ENCODE measurements at regions not wholly inside any gene's neighbourhood (a gene's known extent, or its start where the extent isn't known, plus 50 kb on each side); places are given as distances from the start of the nearest gene placed in this dataset.
"Not testable (repeated sequence)": the region's sequence is repeated elsewhere in the genome, so short reads cannot be mapped to it uniquely, and the experiment has no call there.

- Histone ChIP-seq H3K4me1 (ENCODE audit: control insufficient read depth in 1 of 2, insufficient read depth in 2 of 2, low read length in 2 of 2) (no peaks in the 10 kb centered on the region), H3K4me3 (ENCODE audit: low read length in 2 of 2) (no peak overlapping the region), H3K27ac (ENCODE audit: low read depth in 1 of 2, low read length in 2 of 2) (no peak overlapping the region), H3K9me3 (ENCODE audit: control insufficient read depth, low read length) (peaks cover 2% of the 10 kb centered on the region), H3K36me3 (ENCODE audit: control insufficient read depth in 1 of 2, insufficient read depth in 2 of 2, low read length in 1 of 2) (no peaks in the 10 kb centered on the region), H3K27me3 (ENCODE audit: control insufficient read depth in 1 of 2, insufficient read depth in 2 of 2, low read length in 1 of 2) (no peaks in the 10 kb centered on the region)
- intact Hi-C loops (cut with DNase I): no loop called here
- 83 to 84% methylated on average over 2 of the region's 2 CpGs for WGBS, 2 donors
- ATAC-seq (ENCODE audit: low FRiP score) (no peak), DNase-seq (no peak)
Observed at GRCh38 chr6:50899306-50899870, 80.7 kb downstream of the TFAP2B start.

- no peak for DNase-seq
- no peak overlapping the region for H3K4me3 ChIP-seq (ENCODE audit: low read length in 2 of 2)
- H3K36me3 ChIP-seq (ENCODE audit: control insufficient read depth in 1 of 2, insufficient read depth in 2 of 2, low read length in 1 of 2): no peaks in the 10 kb centered on the region
- no peak overlapping the region for H3K27ac ChIP-seq (ENCODE audit: low read depth in 1 of 2, low read length in 2 of 2)
- H3K4me1 ChIP-seq (ENCODE audit: control insufficient read depth in 1 of 2, insufficient read depth in 2 of 2, low read length in 2 of 2): no peaks in the 10 kb centered on the region
- H3K9me3 ChIP-seq (ENCODE audit: control insufficient read depth, low read length): peaks cover 2% of the 10 kb centered on the region
- no peak for ATAC-seq (ENCODE audit: low FRiP score)
- H3K27me3 ChIP-seq (ENCODE audit: control insufficient read depth in 1 of 2, insufficient read depth in 2 of 2, low read length in 1 of 2): no peaks in the 10 kb centered on the region
- intact Hi-C loops (cut with DNase I): no loop called here
Observed at GRCh38 chr6:50902260-50902659, 83.6 kb downstream of the TFAP2B start.

GRCh38 chr6:50905297-50905696 lies 86.6 kb downstream of the TFAP2B start:
- no peak overlapping the region for H3K4me3 ChIP-seq (ENCODE audit: low read length in 2 of 2)
- DNase-seq: no peak
- no peak for ATAC-seq (ENCODE audit: low FRiP score)
- H3K9me3 ChIP-seq (ENCODE audit: control insufficient read depth, low read length): no peaks in the 10 kb centered on the region
- WGBS, 2 donors: 71 to 76% methylated on average over 5 of the region's 5 CpGs
- H3K27me3 ChIP-seq (ENCODE audit: control insufficient read depth in 1 of 2, insufficient read depth in 2 of 2, low read length in 1 of 2): no peaks in the 10 kb centered on the region
- no peak overlapping the region for H3K27ac ChIP-seq (ENCODE audit: low read depth in 1 of 2, low read length in 2 of 2)
- intact Hi-C loops (cut with DNase I): no loop called here
- H3K4me1 ChIP-seq (ENCODE audit: control insufficient read depth in 1 of 2, insufficient read depth in 2 of 2, low read length in 2 of 2): no peaks in the 10 kb centered on the region
- no peaks in the 10 kb centered on the region for H3K36me3 ChIP-seq (ENCODE audit: control insufficient read depth in 1 of 2, insufficient read depth in 2 of 2, low read length in 1 of 2)

- no peaks in the 10 kb centered on the region for H3K9me3 ChIP-seq (ENCODE audit: control insufficient read depth, low read length)
- no peak for ATAC-seq (ENCODE audit: low FRiP score)
- no peaks in the 10 kb centered on the region for H3K36me3 ChIP-seq (ENCODE audit: control insufficient read depth in 1 of 2, insufficient read depth in 2 of 2, low read length in 1 of 2)
- no peaks in the 10 kb centered on the region for H3K27me3 ChIP-seq (ENCODE audit: control insufficient read depth in 1 of 2, insufficient read depth in 2 of 2, low read length in 1 of 2)
- intact Hi-C loops (cut with DNase I): no loop called here
- H3K4me3 ChIP-seq (ENCODE audit: low read length in 2 of 2): no peak overlapping the region
- no peak for DNase-seq
- H3K27ac ChIP-seq (ENCODE audit: low read depth in 1 of 2, low read length in 2 of 2): no peak overlapping the region
- H3K4me1 ChIP-seq (ENCODE audit: control insufficient read depth in 1 of 2, insufficient read depth in 2 of 2, low read length in 2 of 2): no peaks in the 10 kb centered on the region
Observed at GRCh38 chr6:50907565-50907964, 88.9 kb downstream of the TFAP2B start.

- no peaks in the 10 kb centered on the region for H3K4me1 ChIP-seq (ENCODE audit: control insufficient read depth in 1 of 2, insufficient read depth in 2 of 2, low read length in 2 of 2)
- no peak overlapping the region for H3K27ac ChIP-seq (ENCODE audit: low read depth in 1 of 2, low read length in 2 of 2)
- 92 to 97% methylated on average over 20 of the region's 20 CpGs for WGBS, 2 donors
- ATAC-seq (ENCODE audit: low FRiP score) (no peak), DNase-seq (peak in 1 of 2 donors; percentile 72)
- no peaks in the 10 kb centered on the region for H3K36me3 ChIP-seq (ENCODE audit: control insufficient read depth in 1 of 2, insufficient read depth in 2 of 2, low read length in 1 of 2)
- no peak overlapping the region for H3K4me3 ChIP-seq (ENCODE audit: low read length in 2 of 2)
- intact Hi-C loops (cut with DNase I): no loop called here
- no peaks in the 10 kb centered on the region for H3K9me3 ChIP-seq (ENCODE audit: control insufficient read depth, low read length)
- H3K27me3 ChIP-seq (ENCODE audit: control insufficient read depth in 1 of 2, insufficient read depth in 2 of 2, low read length in 1 of 2): no peaks in the 10 kb centered on the region
Observed at GRCh38 chr6:50913105-50913770, 94.6 kb downstream of the TFAP2B start.

GRCh38 chr6:50921378-50921777 lies 102.7 kb downstream of the TFAP2B start:
- ATAC-seq (ENCODE audit: low FRiP score); intact Hi-C loops (cut with DNase I); H3K27ac ChIP-seq (ENCODE audit: low read depth in 1 of 2, low read length in 2 of 2); DNase-seq; H3K9me3 ChIP-seq (ENCODE audit: control insufficient read depth, low read length); H3K4me1 ChIP-seq (ENCODE audit: control insufficient read depth in 1 of 2, insufficient read depth in 2 of 2, low read length in 2 of 2); H3K4me3 ChIP-seq (ENCODE audit: low read length in 2 of 2); H3K36me3 ChIP-seq (ENCODE audit: control insufficient read depth in 1 of 2, insufficient read depth in 2 of 2, low read length in 1 of 2); H3K27me3 ChIP-seq (ENCODE audit: control insufficient read depth in 1 of 2, insufficient read depth in 2 of 2, low read length in 1 of 2): not testable (repeated sequence)
- 92 to 93% methylated on average over 7 of the region's 7 CpGs for whole genome bisulfite sequencing, 2 donors

GRCh38 chr6:50921968-50922367 lies 103.3 kb downstream of the TFAP2B start:
- intact Hi-C loops (cut with DNase I): no loop called here
- H3K27me3 ChIP-seq (ENCODE audit: control insufficient read depth in 1 of 2, insufficient read depth in 2 of 2, low read length in 1 of 2): no peaks in the 10 kb centered on the region
- H3K4me1 ChIP-seq (ENCODE audit: control insufficient read depth in 1 of 2, insufficient read depth in 2 of 2, low read length in 2 of 2): no peaks in the 10 kb centered on the region
- no peak overlapping the region for H3K4me3 ChIP-seq (ENCODE audit: low read length in 2 of 2)
- WGBS, 2 donors: 93 to 95% methylated on average over 4 of the region's 4 CpGs
- ATAC-seq (ENCODE audit: low FRiP score) (no peak), DNase-seq (no peak)
- peaks cover 2% of the 10 kb centered on the region for H3K9me3 ChIP-seq (ENCODE audit: control insufficient read depth, low read length)
- no peak overlapping the region for H3K27ac ChIP-seq (ENCODE audit: low read depth in 1 of 2, low read length in 2 of 2)
- H3K36me3 ChIP-seq (ENCODE audit: control insufficient read depth in 1 of 2, insufficient read depth in 2 of 2, low read length in 1 of 2): no peaks in the 10 kb centered on the region

- Histone ChIP-seq H3K27me3 (ENCODE audit: control insufficient read depth in 1 of 2, insufficient read depth in 2 of 2, low read length in 1 of 2) (no peaks in the 10 kb centered on the region), H3K4me1 (ENCODE audit: control insufficient read depth in 1 of 2, insufficient read depth in 2 of 2, low read length in 2 of 2) (no peaks in the 10 kb centered on the region), H3K36me3 (ENCODE audit: control insufficient read depth in 1 of 2, insufficient read depth in 2 of 2, low read length in 1 of 2) (no peaks in the 10 kb centered on the region), H3K27ac (ENCODE audit: low read depth in 1 of 2, low read length in 2 of 2) (no peak overlapping the region), H3K4me3 (ENCODE audit: low read length in 2 of 2) (no peak overlapping the region), H3K9me3 (ENCODE audit: control insufficient read depth, low read length) (peaks cover 2% of the 10 kb centered on the region)
- ATAC-seq (ENCODE audit: low FRiP score): no peak
- intact Hi-C loops (cut with DNase I): no loop called here
- WGBS, 2 donors: 0% methylated on average over 1 of the region's 1 CpG
- DNase-seq: no peak
Observed at GRCh38 chr6:50922579-50923525, 104.2 kb downstream of the TFAP2B start.

Measured in aorta (tissue), 5 donors.